ENCODE measurements at regions not wholly inside any gene's neighbourhood (a gene's known extent, or its start where the extent isn't known, plus 50 kb on each side); places are given as distances from the start of the nearest gene placed in this dataset.

GRCh38 chr6:105501246-105501645, 98.4 kb upstream of the PREP start:
- H3K4me3 ChIP-seq (ENCODE audit: low read depth, low read length), result no peak overlapping the region
- in situ Hi-C loops (cut with HindIII; ENCODE audit: low sequenced_read_pairs), result no loop called here
- DNase-seq (ENCODE audit: low read depth), result no peak
- no peak for TF ChIP-seq CTCF (IDR thresholded peaks at IDR 0.05; ENCODE audit: low read depth, low read length, missing control alignments)

GRCh38 chr6:105500693-105501092, 97.8 kb upstream of the PREP start:
- TF ChIP-seq CTCF (IDR thresholded peaks at IDR 0.05; ENCODE audit: low read depth, low read length, missing control alignments), result no peak
- no peak overlapping the region for H3K4me3 ChIP-seq (ENCODE audit: low read depth, low read length)
- in situ Hi-C loops (cut with HindIII; ENCODE audit: low sequenced_read_pairs), result no loop called here
- DNase-seq (ENCODE audit: low read depth), result no peak

GRCh38 chr6:105499931-105500330, 97.0 kb upstream of the PREP start:
- DNase-seq (ENCODE audit: low read depth), result no peak
- no peak overlapping the region for H3K4me3 ChIP-seq (ENCODE audit: low read depth, low read length)
- no peak for TF ChIP-seq CTCF (IDR thresholded peaks at IDR 0.05; ENCODE audit: low read depth, low read length, missing control alignments)
- in situ Hi-C loops (cut with HindIII; ENCODE audit: low sequenced_read_pairs), result no loop called here

- no peak for DNase-seq (ENCODE audit: low read depth)
- H3K4me3 ChIP-seq (ENCODE audit: low read depth, low read length), result no peak overlapping the region
- no peak for TF ChIP-seq CTCF (IDR thresholded peaks at IDR 0.05; ENCODE audit: low read depth, low read length, missing control alignments)
- in situ Hi-C loops (cut with HindIII; ENCODE audit: low sequenced_read_pairs), result no loop called here
Measured at GRCh38 chr6:105499136-105499870, 96.4 kb upstream of the PREP start.

GRCh38 chr6:105497549-105497948, 94.7 kb upstream of the PREP start:
- DNase-seq (ENCODE audit: low read depth), result no peak
- no peak for TF ChIP-seq CTCF (IDR thresholded peaks at IDR 0.05; ENCODE audit: low read depth, low read length, missing control alignments)
- no peak overlapping the region for H3K4me3 ChIP-seq (ENCODE audit: low read depth, low read length)
- in situ Hi-C loops (cut with HindIII; ENCODE audit: low sequenced_read_pairs), result no loop called here

- no peak for TF ChIP-seq CTCF (IDR thresholded peaks at IDR 0.05; ENCODE audit: low read depth, low read length, missing control alignments)
- no peak for DNase-seq (ENCODE audit: low read depth)
- no peak overlapping the region for H3K4me3 ChIP-seq (ENCODE audit: low read depth, low read length)
- in situ Hi-C loops (cut with HindIII; ENCODE audit: low sequenced_read_pairs), result no loop called here
Measured at GRCh38 chr6:105495515-105495914, 92.6 kb upstream of the PREP start.
